Tibial artery (tissue), 4 donors: ENCODE measurements at regions not wholly inside any gene's neighbourhood (a gene's known extent, or its start where the extent isn't known, plus 50 kb on each side); places are given as distances from the start of the nearest gene placed in this dataset.

Experiments
- DNase-seq, 2 donors: peaks; one replicate each; pipeline ENCODE4 v3.0.0-alpha.2; 2019
- H3K27ac ChIP-seq, 2 donors: fragments of 200-600 bp; sonication (generic) in 1 of 2; 1 replicate in 1 of 2; 2 replicates in 1 of 2; pipeline ENCODE4 v1.5.1; 2018 to 2019; ENCODE audit warnings: mild to moderate bottlenecking in 1 of 2
- H3K27me3 ChIP-seq, 2 donors: fragments of 200-600 bp; sonication (generic) in 1 of 2; one replicate each; pipeline versions ENCODE4 v1.5.1 to v1.6.0; 2016 to 2019
- H3K36me3 ChIP-seq, 3 donors: fragments of 200-600 bp; sonication (generic) in 2 of 3; one replicate each; pipeline ENCODE4 v1.5.1; 2016 to 2019; ENCODE audit warnings: mild to moderate bottlenecking in 2 of 3
- H3K4me1 ChIP-seq, 4 donors: fragments of 200-600 bp; sonication (generic) in 2 of 4; 1 replicate in 3 of 4; 2 replicates in 1 of 4; pipeline ENCODE4 v1.5.1; 2016 to 2019
- H3K4me3 ChIP-seq, 2 donors: fragments of 200-600 bp; sonication (generic) in 1 of 2; 1 replicate in 1 of 2; 2 replicates in 1 of 2; pipeline ENCODE4 v1.5.1; 2018 to 2019; ENCODE audit warnings: mild to moderate bottlenecking in 2 of 2
- H3K9me3 ChIP-seq, 3 donors: fragments of 200-600 bp; sonication (generic) in 1 of 3; one replicate each; pipeline ENCODE4 v1.5.1; 2016 to 2019
- intact Hi-C: fragments of 100-400 bp; cut with DNase I; formaldehyde crosslinking; loops from one replicate; pipeline ENCODE4 v1.15.0; 2023; ENCODE audit warnings: low total_unique reads
- TF ChIP-seq, protein P1 (sequence below), 2 experiments: fragments of 200-600 bp in 1 of 2; fragments of 450-650 bp in 1 of 2; IDR thresholded peaks; one replicate each; pipeline ENCODE4 v1.5.1; 2017 to 2019; ENCODE audit warnings: antibody characterized with exemption in 2 of 2, mild to moderate bottlenecking in 1 of 2, moderate library complexity in 1 of 2

DNA sequence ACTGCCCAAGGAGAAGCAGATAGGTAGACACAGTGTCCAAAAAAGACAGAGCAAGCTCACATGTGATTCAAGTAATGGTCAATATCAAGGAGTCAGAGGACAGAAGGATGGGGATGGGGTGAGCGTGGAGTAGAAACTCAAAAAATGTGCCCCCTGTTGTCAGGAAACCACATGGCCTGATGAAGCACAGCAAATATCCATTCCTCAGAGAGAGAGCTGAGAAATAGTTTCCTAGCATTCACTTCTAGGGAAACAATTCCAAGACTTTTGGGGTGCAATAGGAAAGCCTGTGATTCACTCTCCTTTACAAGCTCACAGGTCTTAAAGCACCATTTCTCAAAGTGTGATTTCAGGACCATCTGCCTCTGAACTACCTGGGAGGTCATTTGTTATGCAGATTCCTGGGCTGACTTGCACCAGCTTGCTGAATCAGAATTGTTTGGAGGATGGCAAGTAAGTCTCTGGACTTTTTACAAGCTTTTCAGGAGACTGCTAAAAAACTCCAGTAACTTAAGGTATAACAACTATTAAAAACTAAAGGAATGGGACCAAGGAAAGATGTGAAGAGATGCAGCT is 432.8 kb downstream of the HDGFL1 start:
- H3K27me3 ChIP-seq = no peaks in the 10 kb centered on the region
- H3K9me3 ChIP-seq = no peaks in the 10 kb centered on the region
- DNase-seq = no peak
- TF ChIP-seq, protein P1, sequence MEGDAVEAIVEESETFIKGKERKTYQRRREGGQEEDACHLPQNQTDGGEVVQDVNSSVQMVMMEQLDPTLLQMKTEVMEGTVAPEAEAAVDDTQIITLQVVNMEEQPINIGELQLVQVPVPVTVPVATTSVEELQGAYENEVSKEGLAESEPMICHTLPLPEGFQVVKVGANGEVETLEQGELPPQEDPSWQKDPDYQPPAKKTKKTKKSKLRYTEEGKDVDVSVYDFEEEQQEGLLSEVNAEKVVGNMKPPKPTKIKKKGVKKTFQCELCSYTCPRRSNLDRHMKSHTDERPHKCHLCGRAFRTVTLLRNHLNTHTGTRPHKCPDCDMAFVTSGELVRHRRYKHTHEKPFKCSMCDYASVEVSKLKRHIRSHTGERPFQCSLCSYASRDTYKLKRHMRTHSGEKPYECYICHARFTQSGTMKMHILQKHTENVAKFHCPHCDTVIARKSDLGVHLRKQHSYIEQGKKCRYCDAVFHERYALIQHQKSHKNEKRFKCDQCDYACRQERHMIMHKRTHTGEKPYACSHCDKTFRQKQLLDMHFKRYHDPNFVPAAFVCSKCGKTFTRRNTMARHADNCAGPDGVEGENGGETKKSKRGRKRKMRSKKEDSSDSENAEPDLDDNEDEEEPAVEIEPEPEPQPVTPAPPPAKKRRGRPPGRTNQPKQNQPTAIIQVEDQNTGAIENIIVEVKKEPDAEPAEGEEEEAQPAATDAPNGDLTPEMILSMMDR (IDR thresholded peaks at IDR 0.05) = no peak
- H3K4me3 ChIP-seq = no peak overlapping the region
- H3K27ac ChIP-seq = no peak overlapping the region
- intact Hi-C loops = no loop called here
- H3K36me3 ChIP-seq = no peaks in the 10 kb centered on the region
- peaks cover 0 to 17% (median 2%) of the 10 kb centered on the region in 4 donors for H3K4me1 ChIP-seq

DNA sequence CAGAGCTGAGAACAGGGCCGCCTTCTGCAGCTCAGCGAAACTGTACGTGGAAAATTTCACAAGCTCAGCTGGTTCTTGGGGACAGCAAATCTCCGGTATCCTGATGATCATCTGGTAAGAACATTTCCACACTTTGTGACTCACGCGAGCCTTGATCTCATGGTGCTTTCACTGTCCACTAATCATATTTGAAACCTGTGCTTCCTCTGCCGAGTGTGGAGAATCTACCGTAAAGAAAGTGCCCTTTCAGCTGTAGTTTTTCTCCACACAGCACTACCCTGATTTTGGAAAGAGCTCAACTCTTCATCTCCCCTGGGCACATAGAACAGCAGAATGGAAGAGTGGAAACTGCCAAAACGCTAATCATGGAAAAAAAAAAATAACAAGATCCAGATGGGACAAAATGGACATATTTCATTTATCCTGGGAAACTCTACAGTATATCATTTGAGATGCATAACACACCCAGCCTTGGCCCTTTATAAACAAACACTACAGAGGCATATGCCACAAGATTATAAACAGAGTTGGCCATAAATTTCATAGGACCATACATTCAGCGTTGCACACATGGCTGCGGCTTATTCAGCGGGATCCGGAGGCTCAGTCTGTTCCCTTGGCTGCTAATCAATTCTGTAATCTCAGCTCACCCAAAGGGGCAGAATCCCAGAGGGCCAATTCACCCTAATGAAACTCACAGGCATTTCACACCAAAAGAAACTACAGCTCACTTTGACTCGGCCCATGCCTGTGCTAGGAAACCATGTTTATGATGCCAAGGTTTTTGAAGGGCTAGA is 434.5 kb downstream of the HDGFL1 start:
- peak; percentile 43 to 68 for DNase-seq
- Histone ChIP-seq H3K27ac (peak overlapping the region; percentile 33 to 53), H3K4me3 (peak overlapping the region; percentile 31 to 38), H3K9me3 (no peaks in the 10 kb centered on the region), H3K27me3 (no peaks in the 10 kb centered on the region), H3K4me1 (peaks cover 0 to 17% (median 2%) of the 10 kb centered on the region in 4 donors), H3K36me3 (no peaks in the 10 kb centered on the region)
- intact Hi-C loops = no loop called here
- TF ChIP-seq, protein P1 (IDR thresholded peaks at IDR 0.05) = no peak

DNA sequence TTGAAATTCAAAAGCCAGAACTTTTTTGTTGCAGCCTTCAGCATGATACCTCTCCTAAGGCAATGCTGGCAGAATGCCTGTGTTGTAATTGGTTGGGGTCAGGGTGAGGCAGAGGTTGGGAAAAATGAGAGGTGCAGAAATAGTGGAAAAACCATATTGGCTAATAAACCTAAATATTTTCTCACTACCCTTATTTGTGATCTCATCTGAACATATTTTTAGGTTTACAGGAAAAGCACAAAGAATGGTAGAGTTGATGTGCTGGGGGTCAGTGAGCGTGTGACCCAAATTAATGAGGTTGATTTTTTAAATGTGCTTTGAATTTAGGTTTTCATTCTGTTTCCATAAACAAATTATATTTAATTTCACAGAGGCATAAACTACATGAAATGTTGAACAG is 437.3 kb downstream of the HDGFL1 start:
- Histone ChIP-seq H3K36me3 (no peaks in the 10 kb centered on the region), H3K27ac (no peak overlapping the region), H3K9me3 (no peaks in the 10 kb centered on the region), H3K4me1 (peaks cover 0 to 17% (median 2%) of the 10 kb centered on the region in 4 donors), H3K27me3 (no peaks in the 10 kb centered on the region), H3K4me3 (no peak overlapping the region)
- no peak for DNase-seq
- TF ChIP-seq, protein P1 (IDR thresholded peaks at IDR 0.05) = no peak
- intact Hi-C loops = no loop called here

DNA sequence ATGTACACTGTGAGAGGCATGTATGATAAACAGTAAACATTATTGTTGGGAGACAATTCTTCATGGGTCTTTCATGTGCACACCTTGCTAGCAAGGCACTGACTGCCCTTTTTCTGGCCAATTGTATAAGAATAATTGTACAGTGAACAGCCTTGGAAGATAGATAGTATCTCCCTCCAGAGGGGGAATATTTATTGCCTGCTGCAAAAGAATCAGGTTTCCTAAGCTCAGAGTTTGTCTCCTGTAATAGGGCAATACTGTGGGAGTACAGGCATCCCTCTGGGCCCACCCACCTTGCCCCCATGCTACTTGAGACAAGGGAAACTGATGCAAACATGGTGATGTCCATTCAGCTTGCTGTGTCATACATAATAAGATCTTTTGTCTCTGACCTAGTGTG is 442.2 kb downstream of the HDGFL1 start:
- no peak overlapping the region for H3K27ac ChIP-seq
- H3K27me3 ChIP-seq = no peaks in the 10 kb centered on the region
- intact Hi-C loops = no loop called here
- no peaks in the 10 kb centered on the region for H3K36me3 ChIP-seq
- TF ChIP-seq, protein P1 (IDR thresholded peaks at IDR 0.05) = no peak
- no peaks in the 10 kb centered on the region for H3K9me3 ChIP-seq
- no peak overlapping the region for H3K4me3 ChIP-seq
- no peaks in the 10 kb centered on the region for H3K4me1 ChIP-seq
- no peak for DNase-seq

DNA sequence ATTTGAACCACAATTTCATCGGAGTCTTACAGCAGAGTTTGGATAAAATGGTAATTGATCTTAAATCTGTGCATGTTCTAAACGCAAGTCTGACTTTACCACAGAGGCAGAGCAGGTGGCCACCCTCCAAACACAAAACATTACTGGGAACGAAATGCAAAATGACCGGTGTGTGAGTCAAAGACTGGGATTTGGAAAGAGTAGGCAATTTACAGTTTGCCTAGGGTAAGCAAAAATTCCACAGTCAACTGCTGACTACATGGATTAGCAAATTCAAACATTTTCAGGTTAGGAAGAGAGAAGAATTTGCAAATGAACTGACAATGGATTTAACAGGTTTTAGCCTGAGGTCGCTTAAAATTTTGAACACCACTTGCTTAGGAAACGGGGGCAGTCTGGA is 444.4 kb downstream of the HDGFL1 start:
- intact Hi-C loops = no loop called here
- Histone ChIP-seq H3K9me3 (no peaks in the 10 kb centered on the region), H3K27ac (no peak overlapping the region), H3K4me1 (peaks cover 0 to 9% (median 0%) of the 10 kb centered on the region in 4 donors), H3K27me3 (no peaks in the 10 kb centered on the region), H3K4me3 (no peak overlapping the region), H3K36me3 (no peaks in the 10 kb centered on the region)
- DNase-seq = no peak
- TF ChIP-seq, protein P1 (IDR thresholded peaks at IDR 0.05) = no peak
